AG09319 (cell line): ENCODE measurements at regions not wholly inside any gene's neighbourhood (a gene's known extent, or its start where the extent isn't known, plus 50 kb on each side); places are given as distances from the start of the nearest gene placed in this dataset.

Experiments
- DNase-seq: peaks from one replicate; pipeline ENCODE4 v3.0.0-alpha.2; 2010; ENCODE audit warnings: low read depth; ENCODE audit errors: extremely low read depth
- TF ChIP-seq, protein P1 (sequence below): IDR thresholded peaks from 2 replicates; pipeline ENCODE4 v1.5.1; 2011; ENCODE audit warnings: low read depth, mild to moderate bottlenecking, inconsistent platforms, low read length, moderate library complexity

DNA sequence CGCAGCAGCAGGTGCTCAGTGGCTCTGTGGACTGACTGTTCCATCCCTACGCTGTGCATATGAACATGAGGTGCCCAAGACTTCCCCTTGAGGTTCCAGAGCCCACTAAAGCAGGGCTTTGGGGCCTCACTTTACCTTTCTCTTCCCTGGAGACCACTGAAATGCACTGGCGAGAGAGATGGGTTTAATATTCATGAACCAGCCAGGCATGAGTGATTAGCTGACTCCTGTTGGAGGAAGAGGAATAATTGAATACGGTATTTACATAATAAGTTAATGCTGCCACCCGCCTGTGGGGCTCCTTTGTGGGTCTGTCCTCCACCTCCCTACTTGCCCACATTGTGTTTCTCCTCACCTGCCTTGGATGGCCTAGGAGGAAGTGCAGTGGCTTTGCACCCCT is 263.4 kb downstream of the TLE3 start:
- TF ChIP-seq, protein P1, sequence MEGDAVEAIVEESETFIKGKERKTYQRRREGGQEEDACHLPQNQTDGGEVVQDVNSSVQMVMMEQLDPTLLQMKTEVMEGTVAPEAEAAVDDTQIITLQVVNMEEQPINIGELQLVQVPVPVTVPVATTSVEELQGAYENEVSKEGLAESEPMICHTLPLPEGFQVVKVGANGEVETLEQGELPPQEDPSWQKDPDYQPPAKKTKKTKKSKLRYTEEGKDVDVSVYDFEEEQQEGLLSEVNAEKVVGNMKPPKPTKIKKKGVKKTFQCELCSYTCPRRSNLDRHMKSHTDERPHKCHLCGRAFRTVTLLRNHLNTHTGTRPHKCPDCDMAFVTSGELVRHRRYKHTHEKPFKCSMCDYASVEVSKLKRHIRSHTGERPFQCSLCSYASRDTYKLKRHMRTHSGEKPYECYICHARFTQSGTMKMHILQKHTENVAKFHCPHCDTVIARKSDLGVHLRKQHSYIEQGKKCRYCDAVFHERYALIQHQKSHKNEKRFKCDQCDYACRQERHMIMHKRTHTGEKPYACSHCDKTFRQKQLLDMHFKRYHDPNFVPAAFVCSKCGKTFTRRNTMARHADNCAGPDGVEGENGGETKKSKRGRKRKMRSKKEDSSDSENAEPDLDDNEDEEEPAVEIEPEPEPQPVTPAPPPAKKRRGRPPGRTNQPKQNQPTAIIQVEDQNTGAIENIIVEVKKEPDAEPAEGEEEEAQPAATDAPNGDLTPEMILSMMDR = no peak
- no peak for DNase-seq

DNA sequence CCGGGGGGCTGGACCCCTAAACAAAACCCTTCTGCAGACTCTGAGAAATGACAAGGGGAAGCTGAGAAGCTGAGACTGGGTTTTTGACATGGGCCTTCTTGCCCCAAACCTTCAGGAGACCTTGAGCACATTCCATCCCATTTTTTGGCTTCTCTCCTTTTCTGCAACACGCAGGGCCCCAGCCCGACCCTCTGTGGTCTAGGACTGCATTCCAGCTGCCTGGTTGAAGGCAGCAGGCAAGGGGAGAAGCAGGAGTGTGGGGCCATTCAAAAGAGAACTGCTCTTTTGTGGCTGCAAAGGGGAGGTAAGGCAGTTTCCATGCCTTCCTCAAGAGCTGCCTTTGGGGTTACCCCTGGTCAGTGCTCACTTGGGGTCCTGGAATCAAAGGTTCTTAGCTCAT is 263.0 kb downstream of the TLE3 start:
- DNase-seq = no peak
- TF ChIP-seq, protein P1 = no peak

DNA sequence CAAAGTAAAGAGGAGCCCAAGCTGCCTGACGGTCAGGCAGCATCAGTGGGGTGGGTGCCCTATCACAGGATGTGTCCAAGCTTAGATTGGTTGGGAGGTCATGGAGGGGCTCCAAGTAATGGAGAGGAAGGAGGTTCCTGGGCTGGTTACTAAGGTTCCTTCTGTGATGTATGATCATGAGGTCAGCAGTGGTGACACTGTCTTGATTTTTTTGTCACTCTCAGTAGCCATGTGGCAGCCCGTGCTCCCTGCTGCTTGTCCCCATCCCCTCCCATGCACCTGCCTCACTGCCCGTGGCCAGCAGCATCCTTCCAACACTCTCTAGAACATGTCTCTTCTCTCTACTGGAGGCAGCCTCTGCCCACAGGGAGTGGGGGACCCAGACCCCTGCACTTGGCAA is 261.7 kb downstream of the TLE3 start:
- TF ChIP-seq, protein P1 = no peak
- DNase-seq = no peak

DNA sequence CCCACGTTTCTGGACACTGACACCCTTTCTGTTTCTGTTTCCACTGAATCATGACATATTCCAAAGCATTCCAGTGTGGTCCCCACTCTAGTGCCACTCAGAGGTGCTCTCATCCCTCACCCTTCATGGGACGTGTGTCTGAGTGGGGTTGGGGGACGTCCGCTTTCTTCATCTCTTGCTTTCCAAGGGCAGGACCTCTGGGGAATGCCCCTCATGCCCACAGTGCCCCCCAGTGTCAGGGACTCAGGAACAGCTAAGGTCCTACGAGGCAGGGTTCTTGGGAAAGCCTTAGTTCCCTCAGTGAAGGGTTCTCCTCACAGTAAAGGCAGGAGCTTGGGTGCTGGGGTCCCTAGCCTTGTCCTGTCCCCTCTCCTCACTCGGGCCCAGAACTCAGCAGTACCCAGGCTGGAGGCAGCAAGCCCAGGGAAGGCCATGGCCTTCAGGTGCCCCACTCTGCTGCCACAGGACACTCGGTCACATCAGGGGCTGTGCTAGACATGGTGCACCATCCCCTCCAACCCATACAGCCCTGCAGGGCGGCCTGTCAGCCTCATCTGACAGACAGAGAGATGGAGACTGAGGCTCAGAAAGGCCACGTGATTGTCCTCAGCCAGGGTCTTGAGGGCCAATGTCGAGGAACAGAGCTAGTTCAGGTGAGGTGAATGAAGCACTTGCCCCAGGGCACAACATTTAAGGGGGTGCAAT is 261.0 kb downstream of the TLE3 start:
- TF ChIP-seq, protein P1 = no peak
- no peak for DNase-seq

DNA sequence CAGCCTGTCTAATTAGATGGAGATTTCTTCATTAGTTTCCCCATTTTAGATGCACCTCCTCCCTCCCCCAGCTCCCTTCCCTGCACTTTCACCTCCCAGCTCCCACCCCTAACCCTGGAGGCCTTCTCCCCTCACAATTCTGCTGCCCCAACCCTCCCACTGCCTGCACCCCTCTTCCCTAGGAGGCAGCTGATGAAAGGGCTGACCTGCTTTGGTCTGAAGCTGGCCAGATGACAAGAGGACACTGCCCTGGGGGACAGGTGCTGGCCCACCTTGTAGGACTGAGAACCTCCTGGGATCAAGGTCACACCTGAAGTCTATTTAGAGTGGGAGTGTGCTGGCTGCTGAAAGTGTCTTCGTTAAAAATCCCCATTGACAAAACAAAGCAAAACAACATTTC is 259.4 kb downstream of the TLE3 start:
- no peak for DNase-seq
- TF ChIP-seq, protein P1 = no peak

DNA sequence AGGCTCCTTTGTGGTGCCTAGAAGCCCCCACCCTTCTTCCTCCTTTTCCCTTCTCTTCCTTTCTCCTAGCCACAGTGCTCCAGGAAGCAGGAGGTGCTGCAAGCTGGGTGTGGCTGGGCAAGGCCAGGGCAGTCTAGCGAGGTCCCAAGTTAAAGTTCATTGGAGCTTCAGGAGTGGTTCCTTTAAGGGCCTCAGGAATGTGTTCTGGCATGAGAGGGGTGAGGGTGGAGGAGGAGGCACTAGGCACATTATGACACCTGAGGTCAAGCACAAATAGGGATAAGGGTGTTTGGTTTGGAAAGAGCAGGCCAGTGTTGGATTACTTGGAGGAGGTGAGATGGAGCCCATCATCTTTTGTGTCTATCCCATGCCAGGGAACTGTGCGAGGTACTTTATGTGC is 258.7 kb downstream of the TLE3 start:
- TF ChIP-seq, protein P1 = no peak
- no peak for DNase-seq

DNA sequence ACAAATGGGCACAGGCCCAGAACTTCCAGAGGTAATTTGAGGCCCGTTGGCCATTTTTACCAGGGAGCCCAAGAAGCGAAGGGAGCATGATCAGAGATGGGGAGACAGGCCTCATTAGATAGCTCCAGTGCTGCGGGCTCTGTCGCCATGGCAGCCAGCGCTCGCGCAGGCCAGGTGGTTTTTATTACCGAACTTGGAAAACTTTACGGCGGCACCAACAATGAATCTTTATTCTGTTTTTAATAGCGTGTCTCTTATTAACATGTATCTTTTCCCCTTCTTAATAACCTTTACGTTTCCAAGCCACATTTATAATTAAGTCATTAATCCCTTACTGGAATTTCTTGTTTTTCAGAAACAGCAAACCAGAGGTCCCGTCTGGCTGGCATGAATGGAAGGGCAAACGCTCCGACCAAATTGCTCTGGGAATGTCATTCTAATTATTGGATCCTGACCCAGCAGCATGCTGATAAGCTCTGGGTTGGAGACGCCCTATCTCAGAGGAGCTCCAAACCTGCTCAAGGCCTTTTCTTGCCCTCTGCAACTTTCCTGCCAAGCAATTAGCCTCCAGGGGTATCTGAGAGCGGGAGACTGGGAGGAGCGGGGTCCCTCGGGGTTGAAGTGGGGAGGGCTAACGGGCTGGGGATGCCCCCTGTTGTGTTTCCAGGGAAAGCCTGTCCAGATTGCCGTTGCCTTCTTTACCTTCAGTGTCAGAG is 256.4 kb downstream of the TLE3 start:
- TF ChIP-seq, protein P1 = no peak

More for the DNA sequence above, 256.4 kb downstream of the TLE3 start:
- no peak for DNase-seq
